ENCODE measurements at regions not wholly inside any gene's neighbourhood (a gene's known extent, or its start where the extent isn't known, plus 50 kb on each side); places are given as distances from the start of the nearest gene placed in this dataset.

GRCh38 chr10:90130321-90131086 is 429.1 kb downstream of the KIF20B start:
- DNase-seq = no peak

GRCh38 chr10:90133606-90134005 is 432.2 kb downstream of the KIF20B start:
- no peak for DNase-seq

DNA sequence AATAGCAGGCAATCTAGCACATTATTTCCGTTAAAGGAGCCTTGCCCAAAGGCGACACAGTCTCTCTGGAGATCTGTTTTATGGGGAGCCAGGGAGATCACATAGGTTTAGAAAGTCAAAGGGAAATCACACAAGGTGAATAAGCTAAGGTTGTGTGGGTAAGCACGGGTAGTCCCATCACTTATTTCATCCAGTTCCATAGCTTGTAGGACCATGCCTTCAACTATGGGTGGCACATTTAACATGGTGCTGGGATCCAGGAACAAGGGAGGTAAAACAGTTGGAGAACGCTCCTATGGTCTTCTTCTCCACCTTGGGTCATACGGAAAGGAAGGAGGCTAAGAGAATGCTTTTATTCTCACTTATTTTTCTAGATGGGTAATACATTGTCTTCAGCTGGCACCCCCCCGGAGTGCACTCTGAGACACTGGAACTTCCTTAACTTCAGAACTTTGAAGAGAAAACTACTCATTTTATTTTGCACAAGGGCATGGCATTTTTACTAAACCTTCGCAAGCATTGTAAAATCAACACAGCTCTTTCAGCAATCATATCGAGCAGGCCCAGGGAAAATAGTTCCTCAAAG is 435.4 kb downstream of the KIF20B start:
- DNase-seq = no peak

- no peak for DNase-seq
Observed at GRCh38 chr10:90138844-90139243, 437.5 kb downstream of the KIF20B start.

DNA sequence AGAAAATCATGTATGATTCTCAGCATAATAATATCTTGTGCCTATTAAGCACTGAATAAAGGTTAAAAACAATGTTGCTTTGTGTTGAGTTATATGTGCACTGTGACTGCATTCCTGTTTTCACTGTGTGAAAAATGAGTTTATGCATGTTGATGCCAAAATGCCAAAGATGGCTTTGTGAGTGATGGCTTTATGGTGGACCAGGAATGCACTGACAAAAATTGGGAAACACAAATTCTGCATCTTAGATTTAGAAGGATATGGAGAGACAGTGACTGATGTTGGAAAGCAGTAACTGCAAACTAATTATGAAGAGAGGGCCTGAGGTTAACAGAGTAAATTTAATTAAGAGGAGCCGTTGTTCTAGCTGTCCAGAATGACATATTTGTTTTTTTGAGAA is 440.4 kb downstream of the KIF20B start:
- DNase-seq = no peak

DNA sequence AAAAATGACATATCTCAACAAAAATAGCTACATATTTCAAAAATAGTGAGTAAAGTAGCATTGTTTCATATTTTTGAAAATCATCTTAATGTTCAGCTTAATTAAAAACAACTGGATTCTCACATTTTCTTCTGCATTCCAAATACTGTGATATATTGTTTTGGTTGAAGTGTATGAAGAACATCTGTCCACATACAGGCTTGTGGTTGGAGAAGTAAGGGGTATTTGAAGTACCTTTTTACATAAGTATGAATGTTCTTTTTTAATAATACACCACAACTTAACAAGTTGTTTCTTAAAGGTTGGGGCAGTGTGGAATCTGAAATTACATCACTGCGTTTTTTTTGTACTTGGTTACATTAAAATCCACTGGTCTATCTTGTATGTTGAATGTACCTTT is 442.5 kb downstream of the KIF20B start:
- no peak for DNase-seq

- DNase-seq = peak; percentile 1
Observed at GRCh38 chr10:90148116-90148855, 446.9 kb downstream of the KIF20B start.

DNA sequence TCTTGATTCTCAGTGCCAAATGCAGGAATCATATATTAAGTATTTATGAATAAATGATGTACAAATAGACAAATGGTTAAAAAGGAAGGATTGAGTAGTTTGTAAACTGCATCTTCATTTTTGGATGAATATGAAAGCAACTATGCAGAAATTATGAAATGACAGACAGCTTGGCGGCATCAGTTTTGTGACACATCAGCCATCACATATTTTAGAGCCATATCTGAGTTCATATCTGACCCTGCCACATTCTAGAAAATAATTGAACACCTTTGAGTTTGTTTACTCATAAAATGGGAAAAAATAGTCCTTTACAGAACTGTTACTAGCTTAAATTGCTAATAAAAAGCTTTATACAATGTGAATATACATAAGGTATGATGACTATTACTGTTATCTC is 448.2 kb downstream of the KIF20B start:
- no peak for DNase-seq

- no peak for DNase-seq
Observed at GRCh38 chr10:90162271-90162853, 461.0 kb downstream of the KIF20B start.

GRCh38 chr10:90167174-90168064 is 466.0 kb downstream of the KIF20B start:
- no peak for DNase-seq

GRCh38 chr10:90168244-90168643 is 466.9 kb downstream of the KIF20B start:
- DNase-seq = no peak

DNA sequence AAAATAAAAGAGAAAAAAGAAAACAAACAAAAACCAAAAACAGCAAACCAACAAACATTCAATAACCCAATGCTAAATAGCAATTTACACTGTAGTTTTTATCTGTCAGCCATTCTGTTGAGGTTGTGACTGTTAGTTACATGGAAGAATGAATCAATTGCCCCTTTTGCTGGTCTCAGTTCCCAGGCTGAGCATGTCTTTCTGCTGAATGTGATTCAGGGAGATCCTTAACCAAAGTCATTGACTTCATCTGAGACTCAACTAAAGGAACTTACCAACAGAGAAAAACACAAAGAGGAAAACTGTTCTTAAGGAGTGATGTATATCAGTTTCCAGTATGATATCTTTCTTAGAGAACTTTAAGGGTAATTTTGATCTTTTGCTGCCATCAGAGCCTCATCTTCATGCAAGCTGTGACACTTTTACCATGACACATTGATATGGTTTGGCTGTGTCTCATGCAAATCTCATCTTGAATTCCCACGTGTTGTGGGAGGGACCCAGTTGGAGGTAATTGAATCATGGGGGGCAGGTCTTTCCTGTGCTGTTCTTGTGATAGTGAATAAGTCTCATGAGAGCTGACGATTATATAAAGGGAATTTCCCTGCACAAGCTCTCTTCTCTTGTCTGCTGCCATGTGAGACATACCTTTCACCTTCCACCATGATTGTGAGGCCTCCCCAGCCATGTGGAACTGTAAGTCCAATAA is 469.8 kb downstream of the KIF20B start:
- no peak for DNase-seq

DNA sequence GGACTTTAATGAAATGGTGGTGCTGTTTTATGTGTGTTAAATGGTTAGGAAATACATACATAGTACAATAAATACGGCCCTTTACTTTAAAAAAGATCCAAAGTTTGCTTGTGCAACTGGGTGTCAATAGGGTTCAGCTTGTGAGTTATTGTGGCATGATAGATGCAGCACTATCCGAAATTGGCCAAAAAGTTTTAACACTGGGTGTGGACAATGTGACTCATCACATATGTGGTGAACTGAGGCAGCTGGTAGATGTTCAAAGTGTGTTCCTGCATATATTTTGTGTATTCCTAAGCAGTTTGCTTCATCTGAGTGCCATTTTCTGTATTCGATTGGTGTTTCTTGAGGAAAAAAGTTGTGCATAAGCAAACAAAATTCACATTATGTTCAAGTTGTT is 473.1 kb downstream of the KIF20B start:
- DNase-seq = no peak

GRCh38 chr10:90175161-90175681 is 473.8 kb downstream of the KIF20B start:
- no peak for DNase-seq

GRCh38 chr10:90179696-90180407 is 478.5 kb downstream of the KIF20B start:
- DNase-seq = no peak

DNA sequence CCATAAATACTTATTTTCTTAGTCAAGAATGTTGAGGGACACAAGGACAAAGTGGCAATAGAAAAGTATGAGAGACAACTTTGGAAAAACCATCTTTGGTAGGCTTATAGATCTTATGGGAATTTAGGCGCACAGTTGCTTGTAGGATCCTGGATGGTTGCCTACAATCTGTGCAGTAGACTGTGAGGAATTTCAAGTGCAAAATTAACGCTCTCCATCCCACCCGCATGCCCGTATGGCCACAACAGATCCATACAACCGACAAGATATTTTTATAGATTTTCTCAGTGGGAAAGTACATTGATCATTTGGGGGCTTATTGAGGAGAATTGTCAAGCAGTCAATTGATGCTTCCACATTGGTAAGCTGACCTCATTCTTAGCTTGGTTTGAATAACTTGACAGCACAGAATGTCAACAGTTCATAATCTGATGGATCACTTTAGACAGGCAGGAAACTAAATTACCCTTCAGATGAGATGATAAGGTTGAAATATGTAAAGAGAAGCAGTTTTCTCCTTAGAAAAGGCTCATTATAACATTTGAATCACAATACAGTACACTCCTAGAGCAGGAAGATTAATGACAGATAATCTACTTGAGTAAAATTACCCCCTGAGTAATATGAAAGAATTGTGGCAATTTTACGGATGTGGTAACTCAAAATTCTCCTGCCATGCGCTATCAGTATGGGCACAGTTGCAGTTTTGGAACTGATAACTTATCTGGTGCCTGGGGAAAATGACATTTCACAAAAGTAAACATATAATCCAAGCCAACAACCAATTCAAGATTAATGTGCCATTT is 479.7 kb downstream of the KIF20B start:
- DNase-seq = no peak

- DNase-seq = no peak
Observed at GRCh38 chr10:90192825-90193224, 491.4 kb downstream of the KIF20B start.

DNA sequence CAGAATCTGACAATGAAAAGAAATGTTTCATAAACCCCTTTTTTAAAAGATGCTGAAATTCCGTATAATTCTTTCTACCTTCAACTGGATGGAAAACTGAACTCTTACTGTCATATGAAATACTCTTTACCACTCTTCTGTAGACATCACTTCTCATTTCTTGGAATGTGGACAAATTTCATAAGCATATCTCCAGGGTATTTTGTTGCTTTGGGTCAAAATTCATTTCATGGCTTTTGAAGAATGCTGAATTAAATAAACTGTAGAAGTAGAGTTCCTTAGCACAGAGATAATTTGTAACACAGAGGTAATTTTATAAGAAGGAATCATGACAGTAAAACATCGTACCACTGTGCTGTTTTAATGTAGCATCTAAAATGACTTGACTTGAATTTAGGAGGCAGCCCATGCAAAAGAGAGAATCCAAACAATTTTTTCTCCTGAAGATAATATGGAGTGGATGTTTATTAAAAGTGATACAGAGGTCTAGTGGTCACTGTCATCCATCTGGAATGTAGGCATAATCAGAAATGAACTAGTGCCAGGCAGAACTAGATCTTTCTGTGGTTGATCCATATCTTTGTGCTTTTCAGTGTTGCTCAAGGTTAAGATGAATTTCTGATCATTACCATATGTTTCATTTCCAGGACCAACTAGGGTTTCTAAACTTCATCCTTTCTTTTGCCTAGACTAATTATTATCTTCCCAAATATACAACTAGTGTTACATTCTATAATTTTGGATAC is 492.0 kb downstream of the KIF20B start:
- no peak for DNase-seq

GRCh38 chr10:90195288-90195840 is 494.0 kb downstream of the KIF20B start:
- DNase-seq = no peak
